Dermis blood vessel endothelial cell (primary cell): ENCODE measurements at regions not wholly inside any gene's neighbourhood (a gene's known extent, or its start where the extent isn't known, plus 50 kb on each side); places are given as distances from the start of the nearest gene placed in this dataset.

Source experiments
- DNase-seq: peaks from one replicate; pipeline ENCODE4 v3.0.0; 2010

- no peak for DNase-seq
These were observed 279.3 kb downstream of the VGLL3 start for GRCh38 chr3:86711634-86712033.

- no peak for DNase-seq
These were observed 282.1 kb downstream of the VGLL3 start for GRCh38 chr3:86708893-86709292.

GRCh38 chr3:86702381-86702958 lies 288.5 kb downstream of the VGLL3 start:
- peak; percentile 7 for DNase-seq

GRCh38 chr3:86695752-86696151 lies 295.2 kb downstream of the VGLL3 start:
- no peak for DNase-seq

GRCh38 chr3:86673991-86674390 lies 317.0 kb downstream of the VGLL3 start:
- no peak for DNase-seq

GRCh38 chr3:86661817-86662216 lies 329.1 kb downstream of the VGLL3 start:
- DNase-seq: no peak

- DNase-seq: no peak
These were observed 332.1 kb downstream of the VGLL3 start for GRCh38 chr3:86658876-86659275.

GRCh38 chr3:86654806-86655460 lies 336.0 kb downstream of the VGLL3 start:
- DNase-seq: no peak

- no peak for DNase-seq
These were observed 337.2 kb downstream of the VGLL3 start for GRCh38 chr3:86653661-86654205.

GRCh38 chr3:86648087-86648486 lies 342.9 kb downstream of the VGLL3 start:
- DNase-seq: no peak

GRCh38 chr3:86645756-86646155 lies 345.2 kb downstream of the VGLL3 start:
- DNase-seq: no peak

- DNase-seq: no peak
These were observed 356.6 kb downstream of the VGLL3 start for GRCh38 chr3:86634361-86634760.

- DNase-seq: no peak
These were observed 361.4 kb downstream of the VGLL3 start for GRCh38 chr3:86629511-86629910.

- no peak for DNase-seq
These were observed 366.8 kb downstream of the VGLL3 start for GRCh38 chr3:86624192-86624591.

- no peak for DNase-seq
These were observed 372.2 kb downstream of the VGLL3 start for GRCh38 chr3:86618706-86619105.

- no peak for DNase-seq
These were observed 385.8 kb downstream of the VGLL3 start for GRCh38 chr3:86605166-86605565.

- no peak for DNase-seq
These were observed 395.3 kb downstream of the VGLL3 start for GRCh38 chr3:86595696-86596095.

- DNase-seq: no peak
These were observed 396.1 kb downstream of the VGLL3 start for GRCh38 chr3:86594838-86595237.

GRCh38 chr3:86578071-86578470 lies 412.9 kb downstream of the VGLL3 start:
- DNase-seq: no peak

GRCh38 chr3:86563400-86563970 lies 427.5 kb downstream of the VGLL3 start:
- DNase-seq: peak; percentile 43

- DNase-seq: no peak
These were observed 428.9 kb downstream of the VGLL3 start for GRCh38 chr3:86562090-86562489.

- DNase-seq: no peak
These were observed 429.7 kb downstream of the VGLL3 start for GRCh38 chr3:86561215-86561614.

GRCh38 chr3:86554383-86554782 lies 436.6 kb downstream of the VGLL3 start:
- DNase-seq: no peak

GRCh38 chr3:86547692-86548091 lies 443.3 kb downstream of the VGLL3 start:
- no peak for DNase-seq
